GM18511 (cell line): ENCODE measurements at regions not wholly inside any gene's neighbourhood (a gene's known extent, or its start where the extent isn't known, plus 50 kb on each side); places are given as distances from the start of the nearest gene placed in this dataset.
"Not testable (repeated sequence)": the region's sequence is repeated elsewhere in the genome, so short reads cannot be mapped to it uniquely, and the experiment has no call there.

Source experiments
- ATAC-seq: cut with Tn5 transposase; IDR thresholded peaks from one replicate; pipeline ENCODE4 v1.9.1; 2021; ENCODE audit warnings: mild to moderate bottlenecking, moderate library complexity; ENCODE audit not compliant: unreplicated experiment

GRCh38 chr10:121322046-121322445, 276.2 kb downstream of the FGFR2 start:
- no peak for ATAC-seq

- no peak for ATAC-seq
Measured at GRCh38 chr10:121322776-121323175, 275.5 kb downstream of the FGFR2 start.

DNA sequence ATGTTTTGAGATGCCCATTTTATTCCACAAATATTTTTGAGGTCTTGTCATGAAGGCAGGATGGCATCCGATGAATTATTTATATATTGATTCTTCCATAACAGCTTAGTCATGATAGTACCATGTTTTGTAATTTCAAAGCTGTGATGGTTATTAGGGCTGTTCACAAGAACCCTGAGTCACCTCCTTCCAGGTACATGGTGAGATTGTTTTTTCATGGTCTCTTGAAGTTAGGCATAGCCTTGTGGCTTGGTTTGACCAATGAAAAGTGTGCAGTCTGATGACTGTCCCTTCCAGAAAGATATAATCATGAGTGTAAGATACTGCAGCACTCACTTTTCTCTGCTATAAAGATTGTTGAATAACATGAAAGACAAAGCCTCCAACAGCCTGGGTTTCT, 274.8 kb downstream of the FGFR2 start:
- no peak for ATAC-seq

DNA sequence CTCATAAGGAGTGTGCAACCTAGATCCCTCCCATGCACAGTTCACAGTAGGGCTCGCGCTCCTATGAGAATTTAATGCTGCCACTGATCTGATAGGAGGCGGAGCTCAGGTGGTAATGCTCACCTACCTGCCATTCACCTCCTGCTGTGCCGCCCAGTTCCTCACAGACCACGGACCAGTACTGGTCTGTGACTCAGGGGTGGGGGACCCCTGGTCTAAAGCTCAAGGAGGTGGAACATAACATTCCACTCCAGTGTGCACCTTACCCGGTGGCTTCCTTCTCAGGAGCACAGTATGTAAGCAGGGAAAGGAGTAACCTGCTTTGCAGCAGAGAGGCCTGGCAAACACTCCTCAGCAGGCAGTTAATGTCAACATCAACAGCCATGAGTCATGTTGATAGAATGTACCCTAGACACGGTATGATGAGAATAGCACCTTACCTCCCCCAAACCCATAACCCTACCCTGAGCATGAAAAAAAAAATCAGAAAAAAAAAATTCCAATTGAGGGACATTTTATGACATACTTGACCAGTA, 273.5 kb downstream of the FGFR2 start:
- ATAC-seq: no peak

DNA sequence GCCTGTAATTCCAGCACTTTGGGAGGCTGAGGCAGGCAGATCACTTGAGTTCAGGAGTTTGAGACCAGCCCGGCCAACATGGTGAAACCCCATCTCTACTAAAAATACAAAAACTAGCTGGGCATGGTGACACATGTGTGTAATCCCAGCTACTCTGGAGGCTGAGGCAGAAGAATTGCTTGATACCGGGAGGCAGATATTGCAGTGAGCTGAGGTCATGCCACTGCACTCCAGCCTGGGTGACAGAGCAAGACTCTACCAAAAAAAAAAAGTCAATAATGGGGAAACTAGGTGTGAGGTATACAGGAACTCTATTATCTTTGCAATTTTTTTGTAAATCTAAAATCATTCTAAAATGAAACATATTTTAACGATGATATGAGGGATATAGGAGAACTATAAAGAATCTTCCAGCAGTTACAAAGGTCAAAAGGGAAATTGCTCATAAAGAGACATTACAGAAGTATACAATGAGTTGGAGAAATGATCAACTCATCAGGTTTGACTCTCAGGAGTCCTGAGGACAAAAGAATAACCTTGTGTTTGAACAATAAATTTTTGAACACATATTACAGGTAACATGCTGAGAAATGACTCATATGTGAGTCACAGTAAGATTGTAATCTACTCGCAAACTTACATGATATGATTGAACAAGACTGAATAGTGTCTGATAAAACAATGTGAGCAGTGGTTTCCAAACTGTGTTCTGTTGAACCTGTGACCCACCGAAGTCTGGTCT, 272.6 kb downstream of the FGFR2 start:
- no peak for ATAC-seq

DNA sequence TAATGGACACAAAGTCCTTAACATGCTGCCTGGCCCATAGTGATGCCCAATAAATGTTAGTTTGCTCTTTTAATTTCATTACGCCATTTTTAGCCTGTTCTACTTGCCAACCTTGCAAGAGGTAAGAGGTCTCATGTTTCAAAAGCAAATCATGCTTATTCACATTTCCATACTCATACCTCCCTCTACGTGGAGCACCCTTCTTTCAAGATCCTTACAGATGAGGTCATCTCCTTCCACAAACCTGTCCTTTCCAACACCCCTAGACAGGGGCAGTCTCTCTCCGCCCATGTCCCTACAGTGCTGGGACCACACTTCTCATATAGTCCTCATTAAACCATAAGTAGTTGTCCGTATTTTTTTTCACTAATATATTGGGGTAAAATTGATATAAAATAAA, 271.3 kb downstream of the FGFR2 start:
- ATAC-seq: no peak

GRCh38 chr10:121327727-121328126, 270.5 kb downstream of the FGFR2 start:
- ATAC-seq: no peak

GRCh38 chr10:121329631-121330030, 268.6 kb downstream of the FGFR2 start:
- ATAC-seq: not testable (repeated sequence)

DNA sequence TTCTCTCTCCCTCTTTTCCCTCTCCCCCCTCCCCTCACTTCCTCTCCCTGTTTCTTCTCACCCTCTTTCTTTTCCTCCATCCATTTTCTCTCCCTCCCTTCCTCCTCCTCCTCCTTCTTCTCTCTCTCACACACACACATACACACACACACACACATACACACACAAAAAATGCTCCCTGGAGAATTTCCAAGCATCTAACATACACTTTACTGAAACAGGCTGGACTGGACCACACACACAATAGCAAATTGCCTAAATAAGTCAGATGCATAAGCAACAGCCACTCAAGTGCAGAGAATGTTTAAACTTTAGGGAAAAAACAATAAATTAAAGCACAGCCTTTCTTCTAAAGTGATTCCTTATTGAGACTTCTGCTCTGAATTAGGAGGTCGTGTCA, 267.7 kb downstream of the FGFR2 start:
- ATAC-seq: no peak

DNA sequence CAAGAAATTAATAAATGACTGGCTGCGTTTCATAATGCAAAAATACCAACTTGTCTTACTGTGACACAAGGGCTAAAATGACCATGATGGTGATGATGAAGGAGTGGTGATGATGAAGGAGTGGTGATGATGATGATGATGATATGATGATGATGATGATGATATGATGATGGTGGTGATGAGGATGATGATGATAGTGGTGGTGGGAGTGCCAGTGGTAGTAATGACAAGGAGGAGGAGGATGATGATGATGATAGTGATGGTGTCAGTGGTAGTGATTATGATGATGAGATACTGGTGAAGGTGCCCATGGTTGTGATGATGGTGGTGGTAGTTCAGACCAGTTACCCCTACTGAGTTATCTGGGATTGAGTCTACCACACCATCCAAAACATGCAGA, 265.9 kb downstream of the FGFR2 start:
- no peak for ATAC-seq

DNA sequence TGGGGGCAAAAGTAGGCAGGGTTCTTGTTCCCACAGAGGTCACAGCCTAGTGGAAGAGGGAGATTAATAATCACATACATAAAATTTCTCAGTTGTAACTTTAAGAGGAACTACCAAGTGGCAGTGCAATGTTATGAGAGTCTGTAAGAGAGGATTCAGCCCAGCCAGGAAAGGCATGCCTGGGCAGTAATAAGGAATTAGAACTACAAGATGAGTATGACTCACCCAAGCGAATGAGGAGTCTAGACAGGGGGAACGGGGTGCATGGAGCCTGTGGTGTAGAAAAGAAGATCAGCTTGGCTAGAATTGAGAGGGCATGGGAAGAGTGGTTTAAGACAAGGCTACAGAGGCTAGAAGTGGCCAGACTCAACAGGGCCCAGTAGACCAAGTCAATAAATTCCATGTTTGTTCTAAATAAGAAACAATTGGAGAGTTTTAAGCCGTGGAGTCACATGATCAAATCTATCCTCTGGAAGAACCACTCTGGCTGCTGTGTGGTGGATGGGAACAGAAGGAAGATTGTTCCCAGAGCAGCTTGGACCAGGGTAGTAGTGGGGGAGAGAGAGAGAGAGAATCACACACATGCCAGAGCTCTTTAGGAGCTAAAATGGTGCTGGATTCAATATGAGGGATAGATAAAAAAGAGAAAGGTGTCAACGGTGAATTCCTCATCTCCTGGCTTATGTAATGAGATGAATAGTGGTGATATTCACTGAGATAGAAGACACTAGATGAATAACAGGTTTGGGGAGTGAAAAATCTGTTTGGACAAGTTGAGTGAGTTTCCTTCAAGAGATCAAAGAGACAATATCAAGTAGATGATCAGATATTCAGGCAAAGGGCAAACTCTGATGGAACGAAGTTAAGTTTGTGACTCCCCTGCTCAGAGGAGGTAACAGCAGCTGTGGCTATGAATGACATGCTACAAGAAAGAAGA, 265.1 kb downstream of the FGFR2 start:
- ATAC-seq: no peak

DNA sequence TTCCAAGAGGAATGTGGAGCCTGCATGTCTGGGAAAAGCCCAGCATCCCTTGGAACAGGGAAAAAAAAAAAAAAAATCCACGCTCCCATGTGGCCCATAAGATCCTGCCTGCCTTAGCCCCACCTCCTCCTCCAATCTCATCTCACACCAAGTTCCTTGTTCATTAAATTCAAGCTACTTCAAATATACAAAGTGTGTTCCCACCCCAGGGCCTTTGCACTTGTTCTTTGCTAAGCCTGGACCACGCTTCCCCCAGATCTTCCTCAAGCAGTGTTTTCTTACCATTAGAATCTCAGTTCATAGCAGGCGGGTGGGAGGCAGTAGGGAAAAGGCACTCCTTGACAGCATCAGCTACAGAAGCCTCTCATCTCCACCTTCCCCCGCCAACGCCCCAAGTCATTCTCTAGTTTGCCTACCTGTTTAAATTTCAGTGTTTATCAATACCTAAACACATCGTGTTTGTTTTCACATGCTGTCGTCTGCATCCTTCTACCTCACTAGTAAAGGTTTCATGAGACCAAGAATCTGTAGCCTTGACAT, 262.8 kb downstream of the FGFR2 start:
- no peak for ATAC-seq

DNA sequence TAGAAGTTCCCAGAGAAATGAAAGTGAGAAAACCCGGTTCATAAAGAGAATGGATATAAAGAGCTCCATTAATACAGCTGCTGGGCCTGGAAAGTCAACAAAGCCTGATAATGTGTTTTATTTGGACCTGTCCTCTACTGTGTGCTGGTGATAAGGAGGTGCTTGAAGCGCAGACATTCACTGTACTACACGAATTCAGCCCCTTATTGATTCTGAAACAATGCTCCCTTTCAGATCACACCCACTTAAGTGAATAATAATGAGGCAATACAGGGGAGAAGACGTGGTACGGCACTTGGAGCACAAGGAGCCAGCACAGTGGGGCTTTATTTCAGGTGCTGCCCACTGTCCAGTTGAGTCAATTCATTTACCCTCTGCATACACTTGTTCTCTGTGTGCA, 260.8 kb downstream of the FGFR2 start:
- no peak for ATAC-seq

- no peak for ATAC-seq
Measured at GRCh38 chr10:121338206-121338980, 259.9 kb downstream of the FGFR2 start.

GRCh38 chr10:121339114-121339513, 259.1 kb downstream of the FGFR2 start:
- ATAC-seq: no peak

GRCh38 chr10:121340271-121340831, 257.9 kb downstream of the FGFR2 start:
- ATAC-seq: no peak

- ATAC-seq: no peak
Measured at GRCh38 chr10:121351540-121351939, 246.7 kb downstream of the FGFR2 start.

DNA sequence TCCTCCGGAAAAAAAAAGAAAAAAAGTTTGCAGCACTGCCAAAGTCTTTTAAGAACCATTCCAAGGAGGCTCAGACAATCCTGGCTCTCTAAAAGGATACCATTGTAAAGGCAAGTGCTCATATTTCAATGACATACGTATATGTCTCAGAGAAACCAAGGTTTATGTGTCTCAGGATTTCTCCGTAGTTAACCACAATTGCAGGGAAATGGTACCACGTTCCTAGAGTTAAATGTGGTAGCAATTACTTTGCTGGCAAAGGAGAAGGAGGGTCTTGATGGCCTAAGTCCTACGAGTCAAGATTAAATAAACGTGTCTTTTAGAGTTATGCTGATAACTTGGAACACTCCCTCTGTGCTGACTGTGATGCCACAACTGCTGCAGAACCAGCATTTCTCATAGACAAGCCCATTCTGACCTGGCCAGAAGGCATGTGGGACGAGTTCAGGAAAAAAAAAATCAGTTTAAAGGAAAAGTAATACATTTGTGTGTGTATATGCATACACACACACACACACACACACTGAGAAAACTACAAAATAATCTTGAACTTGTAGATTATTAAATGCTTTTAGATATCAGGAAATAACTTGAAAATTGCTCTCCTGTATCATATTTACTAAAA, 245.9 kb downstream of the FGFR2 start:
- ATAC-seq: no peak

DNA sequence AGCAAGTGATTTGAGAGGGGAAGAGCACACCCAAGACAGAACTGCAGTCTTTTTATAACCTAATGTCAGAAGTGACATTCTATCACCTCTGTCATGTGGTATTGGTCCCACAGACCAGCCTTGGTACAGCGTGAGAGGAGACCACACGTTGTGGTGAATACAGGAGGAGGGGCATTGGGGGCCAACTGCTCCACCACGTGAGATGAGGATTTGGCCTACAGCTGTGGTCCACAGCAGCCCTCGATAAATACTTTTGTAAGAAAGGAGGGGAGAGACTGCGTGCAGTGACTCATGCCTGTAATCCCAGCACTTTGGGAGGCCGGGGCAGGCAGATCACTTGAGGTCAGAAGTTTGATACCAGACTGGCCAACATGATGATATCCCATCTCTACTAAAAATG, 243.1 kb downstream of the FGFR2 start:
- ATAC-seq: no peak

- ATAC-seq: no peak
Measured at GRCh38 chr10:121356183-121356582, 242.1 kb downstream of the FGFR2 start.
